ENCODE measurements at regions not wholly inside any gene's neighbourhood (a gene's known extent, or its start where the extent isn't known, plus 50 kb on each side); places are given as distances from the start of the nearest gene placed in this dataset.
A peak's percentile ranks its signal among the peaks of the same experiment; 100 is the strongest.

- CTCF ChIA-PET: interaction anchor here (1.4 kb wide), 1 partner anchor 195 kb away, joined by 5 read pairs; no protein-coding TSS in a partner anchor
- TF ChIP-seq FOXM1 (IDR thresholded peaks at IDR 0.05; ENCODE audit: borderline replicate concordance) (no peak), HDGF (IDR thresholded peaks at IDR 0.05; ENCODE audit: borderline replicate concordance) (no peak), SP1 (IDR thresholded peaks at IDR 0.05) (no peak), FOXK2 (IDR thresholded peaks at IDR 0.05) (no peak), PKNOX1 (IDR thresholded peaks at IDR 0.05) (no peak), SUZ12 (IDR thresholded peaks at IDR 0.05) (no peak), L3MBTL2 (conservative IDR thresholded peaks at IDR 0.05) (no peak), BHLHE40 (IDR thresholded peaks at IDR 0.05; ENCODE audit: borderline replicate concordance) (no peak), ARNT (IDR thresholded peaks at IDR 0.05) (no peak), TARDBP (IDR thresholded peaks at IDR 0.05) (no peak), ELF4 (IDR thresholded peaks at IDR 0.05) (no peak)
- POLR2A ChIA-PET: no interaction called here
- DNase-seq (ENCODE audit: extremely low spot score): no peak
Observed at GRCh38 chr7:22587322-22587721, 87.3 kb upstream of the STEAP1B start.

- peak; percentile 27 for DNase-seq (ENCODE audit: extremely low spot score)
- ChIA-PET CTCF (no interaction called here), POLR2A (no interaction called here)
- no peak for TF ChIP-seq BHLHE40 (IDR thresholded peaks at IDR 0.05; ENCODE audit: borderline replicate concordance)
- no peak for TF ChIP-seq ARNT (IDR thresholded peaks at IDR 0.05)
- no peak for TF ChIP-seq ELF4 (IDR thresholded peaks at IDR 0.05)
- no peak for TF ChIP-seq CTBP1 (IDR thresholded peaks at IDR 0.05; ENCODE audit: borderline replicate concordance)
- no peak for TF ChIP-seq SUZ12 (IDR thresholded peaks at IDR 0.05)
- TF ChIP-seq TARDBP (IDR thresholded peaks at IDR 0.05): no peak
- no peak for TF ChIP-seq ZNF384 (IDR thresholded peaks at IDR 0.05)
- TF ChIP-seq SP1 (IDR thresholded peaks at IDR 0.05): no peak
- TF ChIP-seq PKNOX1 (IDR thresholded peaks at IDR 0.05): no peak
- no peak for TF ChIP-seq FOXK2 (IDR thresholded peaks at IDR 0.05)
- no peak for TF ChIP-seq HDGF (IDR thresholded peaks at IDR 0.05; ENCODE audit: borderline replicate concordance)
Observed at GRCh38 chr7:22586786-22587140, 86.8 kb upstream of the STEAP1B start.

GRCh38 chr7:22586101-22586785 lies 86.3 kb upstream of the STEAP1B start:
- POLR2A ChIA-PET: no interaction called here
- DNase-seq (ENCODE audit: extremely low spot score): no peak
- no peak for TF ChIP-seq BHLHE40 (IDR thresholded peaks at IDR 0.05; ENCODE audit: borderline replicate concordance)
- TF ChIP-seq HDGF (IDR thresholded peaks at IDR 0.05; ENCODE audit: borderline replicate concordance): no peak
- no peak for TF ChIP-seq TARDBP (IDR thresholded peaks at IDR 0.05)
- TF ChIP-seq FOXK2 (IDR thresholded peaks at IDR 0.05): no peak
- no peak for TF ChIP-seq L3MBTL2 (conservative IDR thresholded peaks at IDR 0.05)
- no peak for TF ChIP-seq NFRKB (IDR thresholded peaks at IDR 0.05)
- no peak for TF ChIP-seq FOXA1 (IDR thresholded peaks at IDR 0.05)
- TF ChIP-seq PKNOX1 (IDR thresholded peaks at IDR 0.05): no peak
- no peak for TF ChIP-seq ZNF384 (IDR thresholded peaks at IDR 0.05)
- TF ChIP-seq ARNT (IDR thresholded peaks at IDR 0.05): no peak
- no peak for TF ChIP-seq LEF1 (IDR thresholded peaks at IDR 0.05; ENCODE audit: borderline replicate concordance)
- no peak for TF ChIP-seq CTBP1 (IDR thresholded peaks at IDR 0.05; ENCODE audit: borderline replicate concordance)
- no peak for TF ChIP-seq ELF4 (IDR thresholded peaks at IDR 0.05)
- no peak for TF ChIP-seq SP1 (IDR thresholded peaks at IDR 0.05)
- CTCF ChIA-PET: interaction anchor here (0.5 kb wide), 1 partner anchor 86 kb away, joined by 4 read pairs; no protein-coding TSS in a partner anchor

GRCh38 chr7:22584179-22584578 lies 84.2 kb upstream of the STEAP1B start:
- no peak for TF ChIP-seq SUZ12 (IDR thresholded peaks at IDR 0.05)
- no peak for TF ChIP-seq FOXK2 (IDR thresholded peaks at IDR 0.05)
- no peak for TF ChIP-seq FOXM1 (IDR thresholded peaks at IDR 0.05; ENCODE audit: borderline replicate concordance)
- TF ChIP-seq LEF1 (IDR thresholded peaks at IDR 0.05; ENCODE audit: borderline replicate concordance): no peak
- TF ChIP-seq ARNT (IDR thresholded peaks at IDR 0.05): no peak
- no peak for TF ChIP-seq ZNF384 (IDR thresholded peaks at IDR 0.05)
- no peak for TF ChIP-seq FOXA1 (IDR thresholded peaks at IDR 0.05)
- no peak for TF ChIP-seq PKNOX1 (IDR thresholded peaks at IDR 0.05)
- no peak for TF ChIP-seq L3MBTL2 (conservative IDR thresholded peaks at IDR 0.05)
- TF ChIP-seq BHLHE40 (IDR thresholded peaks at IDR 0.05; ENCODE audit: borderline replicate concordance): no peak
- no peak for TF ChIP-seq ELF4 (IDR thresholded peaks at IDR 0.05)
- TF ChIP-seq SP1 (IDR thresholded peaks at IDR 0.05): no peak
- no peak for TF ChIP-seq HDGF (IDR thresholded peaks at IDR 0.05; ENCODE audit: borderline replicate concordance)
- ChIA-PET POLR2A (no interaction called here), CTCF (no interaction called here)
- DNase-seq (ENCODE audit: extremely low spot score): no peak

- ChIA-PET POLR2A (no interaction called here), CTCF (interaction anchor here (0.5 to 0.6 kb wide), 2 partner anchors 21 to 503 kb away, joined by 3 read pairs; no protein-coding TSS in a partner anchor)
- no peak for DNase-seq (ENCODE audit: extremely low spot score)
- TF ChIP-seq SUZ12 (IDR thresholded peaks at IDR 0.05) (no peak), NFRKB (IDR thresholded peaks at IDR 0.05) (no peak), FOXA1 (IDR thresholded peaks at IDR 0.05) (no peak), L3MBTL2 (conservative IDR thresholded peaks at IDR 0.05) (no peak), ZNF384 (IDR thresholded peaks at IDR 0.05) (no peak), FOXM1 (IDR thresholded peaks at IDR 0.05; ENCODE audit: borderline replicate concordance) (no peak), BHLHE40 (IDR thresholded peaks at IDR 0.05; ENCODE audit: borderline replicate concordance) (no peak), PKNOX1 (IDR thresholded peaks at IDR 0.05) (no peak), HDGF (IDR thresholded peaks at IDR 0.05; ENCODE audit: borderline replicate concordance) (no peak)
Observed at GRCh38 chr7:22582863-22583622, 83.1 kb upstream of the STEAP1B start.

All from HEK293T (cell line).